Duodenal mucosa (tissue), 2 donors: ENCODE measurements at regions not wholly inside any gene's neighbourhood (a gene's known extent, or its start where the extent isn't known, plus 50 kb on each side); places are given as distances from the start of the nearest gene placed in this dataset.

ENCODE experiments used
- H3K27ac ChIP-seq: one replicate; pipeline ENCODE4 v1.7.0; 2013; ENCODE audit warnings: low read depth, low read length
- H3K27me3 ChIP-seq, 2 donors: one replicate each; pipeline ENCODE4 v1.7.0; 2013; ENCODE audit warnings: low read length in 2 of 2, control low read depth in 1 of 2; ENCODE audit not compliant: insufficient read depth in 2 of 2, control insufficient read depth in 1 of 2
- H3K36me3 ChIP-seq, 2 donors: one replicate each; pipeline ENCODE4 v1.7.0; 2013; ENCODE audit warnings: low read length in 2 of 2, control low read depth in 1 of 2; ENCODE audit not compliant: insufficient read depth in 2 of 2, control insufficient read depth in 1 of 2
- H3K4me1 ChIP-seq, 2 donors: one replicate each; pipeline ENCODE4 v1.7.0; 2013; ENCODE audit warnings: low read length in 2 of 2, control low read depth in 1 of 2; ENCODE audit not compliant: insufficient read depth in 2 of 2, control insufficient read depth in 1 of 2
- H3K4me3 ChIP-seq, 2 donors: one replicate each; pipeline ENCODE4 v1.7.0; 2013; ENCODE audit warnings: low read length in 2 of 2, low read depth in 1 of 2
- H3K9ac ChIP-seq, 2 donors: one replicate each; pipeline ENCODE4 v1.7.0; 2013; ENCODE audit warnings: low read length in 2 of 2, low read depth in 1 of 2
- H3K9me3 ChIP-seq, 2 donors: one replicate each; pipeline ENCODE4 v1.7.0; 2013; ENCODE audit warnings: low read length in 2 of 2, control low read depth in 1 of 2; ENCODE audit not compliant: control insufficient read depth in 1 of 2

GRCh38 chr2:203585516-203585915 is 50.4 kb upstream of the RAPH1 start:
- no peak overlapping the region for H3K27ac ChIP-seq

DNA sequence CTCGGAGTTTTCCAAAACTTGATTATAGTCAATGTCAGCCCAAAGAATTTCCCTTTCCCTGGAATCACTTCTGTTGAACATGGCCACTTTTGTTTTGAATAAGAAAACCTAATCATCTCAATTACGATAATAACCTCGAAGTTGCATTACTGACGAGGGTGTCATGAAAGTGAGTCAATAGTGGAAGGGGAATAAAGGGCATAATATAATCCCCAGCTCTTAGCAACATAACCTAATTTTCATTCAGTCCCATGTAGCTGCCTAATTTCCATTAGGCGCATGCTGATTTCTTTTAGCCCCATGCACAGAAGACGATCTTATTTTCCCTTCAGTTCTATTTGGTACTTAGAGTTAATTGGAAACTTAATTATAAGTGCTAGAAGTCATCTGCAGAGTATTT is 51.1 kb upstream of the RAPH1 start:
- no peaks in the 10 kb centered on the region for H3K9me3 ChIP-seq
- H3K9ac ChIP-seq: no peak overlapping the region
- H3K4me3 ChIP-seq: no peak overlapping the region
- no peaks in the 10 kb centered on the region for H3K27me3 ChIP-seq
- H3K36me3 ChIP-seq: no peaks in the 10 kb centered on the region
- H3K4me1 ChIP-seq: peaks cover 31 to 35% of the 10 kb centered on the region in 2 donors
- no peak overlapping the region for H3K27ac ChIP-seq

More at GRCh38 chr2:203585516-203585915, 50.4 kb upstream of the RAPH1 start:
- Histone ChIP-seq H3K9ac (no peak overlapping the region), H3K9me3 (no peaks in the 10 kb centered on the region), H3K4me3 (no peak overlapping the region), H3K36me3 (no peaks in the 10 kb centered on the region), H3K4me1 (peaks cover 35% of the 10 kb centered on the region in 2 donors), H3K27me3 (no peaks in the 10 kb centered on the region)

- H3K9ac ChIP-seq: no peak overlapping the region
- H3K27me3 ChIP-seq: no peaks in the 10 kb centered on the region
- no peaks in the 10 kb centered on the region for H3K36me3 ChIP-seq
- no peak overlapping the region for H3K4me3 ChIP-seq
- peaks cover 28 to 35% of the 10 kb centered on the region in 2 donors for H3K4me1 ChIP-seq
- no peaks in the 10 kb centered on the region for H3K9me3 ChIP-seq
- no peak overlapping the region for H3K27ac ChIP-seq
These were observed 51.6 kb upstream of the RAPH1 start for GRCh38 chr2:203586696-203587095.

DNA sequence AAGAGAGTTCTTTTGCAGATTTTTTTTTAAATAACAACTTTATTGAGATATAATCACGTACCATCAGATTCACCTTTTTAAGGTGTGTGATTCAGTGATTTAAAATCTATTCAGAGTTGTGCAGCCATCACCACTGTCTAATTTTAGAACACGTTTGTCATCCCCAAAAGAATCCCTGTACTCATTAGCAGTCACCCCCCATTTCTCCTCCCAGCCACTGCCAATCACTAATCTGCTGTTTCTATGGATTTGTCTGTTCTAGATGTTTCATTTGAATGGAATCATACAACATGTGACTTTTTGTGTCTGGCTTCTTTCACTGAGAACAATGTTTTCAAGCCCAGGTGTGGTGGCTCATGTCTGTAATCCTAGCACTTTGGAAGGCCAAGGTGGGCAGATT is 55.4 kb upstream of the RAPH1 start:
- Histone ChIP-seq H3K4me1 (peaks cover 3 to 9% of the 10 kb centered on the region in 2 donors), H3K27ac (no peak overlapping the region), H3K4me3 (no peak overlapping the region), H3K36me3 (no peaks in the 10 kb centered on the region), H3K9me3 (no peaks in the 10 kb centered on the region), H3K9ac (no peak overlapping the region), H3K27me3 (no peaks in the 10 kb centered on the region)

DNA sequence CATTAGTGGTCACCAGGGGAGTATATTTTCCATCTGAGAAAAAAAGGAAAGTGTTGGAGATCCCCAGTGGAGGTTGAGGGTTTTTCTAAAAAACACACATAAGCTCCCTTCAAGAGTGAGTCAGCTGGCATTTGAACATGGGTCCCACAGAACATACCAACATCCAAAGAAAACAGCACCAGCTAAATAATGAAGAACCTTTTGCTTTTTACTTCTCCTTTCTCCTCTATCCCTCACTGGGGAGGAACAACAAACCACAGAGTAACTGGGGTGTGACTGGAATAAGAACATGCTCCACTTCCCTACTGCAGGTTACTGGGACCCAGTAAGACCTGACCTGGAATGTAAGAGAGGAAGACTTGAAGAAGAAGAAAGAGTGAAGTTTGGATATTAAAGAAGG is 56.5 kb upstream of the RAPH1 start:
- Histone ChIP-seq H3K9me3 (no peaks in the 10 kb centered on the region), H3K4me1 (peaks cover 0 to 7% of the 10 kb centered on the region in 2 donors), H3K36me3 (no peaks in the 10 kb centered on the region), H3K27ac (no peak overlapping the region), H3K27me3 (no peaks in the 10 kb centered on the region), H3K9ac (no peak overlapping the region), H3K4me3 (no peak overlapping the region)

- Histone ChIP-seq H3K36me3 (no peaks in the 10 kb centered on the region), H3K9ac (no peak overlapping the region), H3K4me3 (no peak overlapping the region), H3K27ac (no peak overlapping the region), H3K27me3 (no peaks in the 10 kb centered on the region), H3K9me3 (no peaks in the 10 kb centered on the region), H3K4me1 (peaks cover 0 to 7% of the 10 kb centered on the region in 2 donors)
These were observed 57.4 kb upstream of the RAPH1 start for GRCh38 chr2:203592470-203592869.

DNA sequence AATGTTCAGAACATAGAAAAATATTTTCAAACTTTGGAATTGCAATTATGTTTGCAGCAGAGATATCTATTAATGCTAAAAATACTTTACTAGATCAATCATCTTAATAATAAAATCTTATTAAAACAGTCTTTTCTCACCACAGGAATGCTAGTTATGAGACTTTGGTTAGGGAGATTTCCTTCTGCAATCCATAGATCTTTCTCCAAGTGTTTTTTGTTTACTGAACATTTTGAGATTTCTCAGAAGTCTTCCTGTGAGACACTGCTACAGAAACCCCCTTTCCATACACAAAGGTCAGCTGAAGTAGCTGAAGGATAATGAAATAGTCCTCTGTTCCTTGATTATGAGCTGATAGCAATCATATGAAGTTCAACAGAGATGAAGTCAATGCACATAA is 59.4 kb upstream of the RAPH1 start:
- H3K4me3 ChIP-seq: no peak overlapping the region
- H3K27ac ChIP-seq: no peak overlapping the region
- no peaks in the 10 kb centered on the region for H3K36me3 ChIP-seq
- H3K9ac ChIP-seq: no peak overlapping the region
- H3K27me3 ChIP-seq: no peaks in the 10 kb centered on the region
- peaks cover 0 to 7% of the 10 kb centered on the region in 2 donors for H3K4me1 ChIP-seq
- no peaks in the 10 kb centered on the region for H3K9me3 ChIP-seq

DNA sequence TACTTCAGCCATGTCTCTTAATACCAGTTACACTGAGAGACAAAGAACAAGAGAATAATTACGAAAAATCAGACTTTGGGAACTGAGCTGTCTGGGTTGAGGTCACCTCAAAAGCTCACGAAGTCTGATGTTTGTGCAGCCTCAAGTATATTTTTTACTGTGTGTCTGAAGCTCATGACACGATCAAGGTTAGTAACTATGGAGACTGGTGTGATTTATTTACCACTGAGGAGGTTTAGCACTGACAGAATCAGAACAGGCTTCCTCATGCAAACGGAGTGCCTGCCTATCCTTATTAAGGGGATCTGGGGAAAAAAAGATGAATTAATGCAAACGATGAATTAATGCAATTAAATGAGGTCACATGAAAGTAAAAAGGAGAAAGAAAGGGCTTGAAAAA is 61.1 kb upstream of the RAPH1 start:
- Histone ChIP-seq H3K9me3 (no peaks in the 10 kb centered on the region), H3K4me1 (peaks cover 0 to 7% of the 10 kb centered on the region in 2 donors), H3K27ac (no peak overlapping the region), H3K27me3 (no peaks in the 10 kb centered on the region), H3K36me3 (no peaks in the 10 kb centered on the region), H3K4me3 (no peak overlapping the region), H3K9ac (no peak overlapping the region)

DNA sequence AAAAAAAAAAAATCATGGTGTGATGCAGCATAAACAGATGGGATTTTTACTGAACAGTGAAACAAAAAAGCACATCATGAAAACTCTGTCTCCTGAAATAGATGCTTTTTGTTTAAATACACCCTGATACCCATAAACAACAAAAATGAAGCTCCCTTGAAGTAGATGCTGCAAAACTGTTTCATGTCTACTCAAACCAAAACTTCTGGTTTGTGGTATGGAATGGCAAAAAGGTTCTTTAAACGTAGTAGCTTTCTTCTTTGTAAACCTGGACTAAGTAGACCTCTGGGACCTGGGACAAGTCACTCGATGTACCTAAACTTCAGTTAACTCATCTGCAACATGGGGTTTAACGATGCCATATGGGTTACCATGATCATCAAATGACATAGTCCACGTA is 64.4 kb upstream of the RAPH1 start:
- no peak overlapping the region for H3K4me3 ChIP-seq
- H3K36me3 ChIP-seq: no peaks in the 10 kb centered on the region
- H3K27me3 ChIP-seq: no peaks in the 10 kb centered on the region
- H3K27ac ChIP-seq: no peak overlapping the region
- H3K4me1 ChIP-seq: peaks cover 0 to 7% of the 10 kb centered on the region in 2 donors
- no peak overlapping the region for H3K9ac ChIP-seq
- no peaks in the 10 kb centered on the region for H3K9me3 ChIP-seq

- Histone ChIP-seq H3K4me3 (no peak overlapping the region), H3K4me1 (peaks cover 6 to 13% of the 10 kb centered on the region in 2 donors), H3K27me3 (no peaks in the 10 kb centered on the region), H3K9ac (no peak overlapping the region), H3K27ac (no peak overlapping the region), H3K9me3 (no peaks in the 10 kb centered on the region), H3K36me3 (no peaks in the 10 kb centered on the region)
These were observed 65.2 kb upstream of the RAPH1 start for GRCh38 chr2:203600286-203600685.
